ENCODE measurements at regions not wholly inside any gene's neighbourhood (a gene's known extent, or its start where the extent isn't known, plus 50 kb on each side); places are given as distances from the start of the nearest gene placed in this dataset.

DNA sequence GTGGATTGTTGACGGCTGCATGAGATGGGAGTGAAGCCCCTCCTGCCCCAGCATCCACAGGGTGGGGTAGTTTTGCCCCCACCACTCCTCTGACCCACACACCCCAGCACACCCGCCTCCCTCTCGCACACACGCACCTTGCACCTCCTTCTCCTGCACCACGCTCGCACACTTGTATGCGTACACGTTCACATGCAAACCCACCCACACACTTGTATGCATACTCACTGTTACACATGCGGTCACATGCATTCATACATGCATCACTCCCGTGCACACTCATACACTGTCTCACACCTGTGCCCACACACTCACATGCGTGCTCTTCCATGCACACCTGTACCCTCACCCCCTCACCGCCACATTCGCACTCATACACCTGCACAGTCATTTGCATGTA lies 70.5 kb upstream of the CIBAR2 start:
- TF ChIP-seq, protein P1, sequence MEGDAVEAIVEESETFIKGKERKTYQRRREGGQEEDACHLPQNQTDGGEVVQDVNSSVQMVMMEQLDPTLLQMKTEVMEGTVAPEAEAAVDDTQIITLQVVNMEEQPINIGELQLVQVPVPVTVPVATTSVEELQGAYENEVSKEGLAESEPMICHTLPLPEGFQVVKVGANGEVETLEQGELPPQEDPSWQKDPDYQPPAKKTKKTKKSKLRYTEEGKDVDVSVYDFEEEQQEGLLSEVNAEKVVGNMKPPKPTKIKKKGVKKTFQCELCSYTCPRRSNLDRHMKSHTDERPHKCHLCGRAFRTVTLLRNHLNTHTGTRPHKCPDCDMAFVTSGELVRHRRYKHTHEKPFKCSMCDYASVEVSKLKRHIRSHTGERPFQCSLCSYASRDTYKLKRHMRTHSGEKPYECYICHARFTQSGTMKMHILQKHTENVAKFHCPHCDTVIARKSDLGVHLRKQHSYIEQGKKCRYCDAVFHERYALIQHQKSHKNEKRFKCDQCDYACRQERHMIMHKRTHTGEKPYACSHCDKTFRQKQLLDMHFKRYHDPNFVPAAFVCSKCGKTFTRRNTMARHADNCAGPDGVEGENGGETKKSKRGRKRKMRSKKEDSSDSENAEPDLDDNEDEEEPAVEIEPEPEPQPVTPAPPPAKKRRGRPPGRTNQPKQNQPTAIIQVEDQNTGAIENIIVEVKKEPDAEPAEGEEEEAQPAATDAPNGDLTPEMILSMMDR (IDR thresholded peaks at IDR 0.05; ENCODE audit: insufficient read depth, low read depth, low read length), result no peak
- TF ChIP-seq EZH2 (IDR thresholded peaks at IDR 0.05; ENCODE audit: insufficient read depth, low read length), result no peak
